HEK293 (cell line): ENCODE measurements at regions not wholly inside any gene's neighbourhood (a gene's known extent, or its start where the extent isn't known, plus 50 kb on each side); places are given as distances from the start of the nearest gene placed in this dataset.

Experiments
- CTCF ChIA-PET: fragments of 350-600 bp; formaldehyde crosslinking; extraction: SDS; loops from one replicate; lab custom pipeline; 2021; ENCODE audit warnings: antibody characterized with exemption; lab: Yijun Ruan, JAX
- POLR2A ChIA-PET: fragments of 300-600 bp; formaldehyde crosslinking; extraction: SDS; loops from one replicate; lab custom pipeline; 2020; ENCODE audit warnings: antibody characterized with exemption, inconsistent platforms; lab: Yijun Ruan, JAX
- H3K27ac ChIP-seq: fragments of 200-500 bp; sonication (Bioruptor generic); 2 replicates; pipeline ENCODE4 v1.5.1; 2014; ENCODE audit warnings: low read depth, low read length, control low read depth, inconsistent platforms; ENCODE audit errors: extremely low read depth
- H3K36me3 ChIP-seq, 2 experiments: fragments of 200-500 bp in 1 of 2; sonication (Bioruptor generic) in 1 of 2; 1 replicate in 1 of 2; 2 replicates in 1 of 2; pipeline ENCODE4 v1.5.1; 2014 to 2017; ENCODE audit warnings: inconsistent platforms in 2 of 2, low read length in 2 of 2; ENCODE audit not compliant: control insufficient read depth in 2 of 2, insufficient read depth in 1 of 2
- H3K4me1 ChIP-seq: fragments of 200-500 bp; sonication (Bioruptor generic); 2 replicates; pipeline ENCODE4 v1.5.1; 2014; ENCODE audit warnings: mild to moderate bottlenecking, low read length, inconsistent platforms; ENCODE audit not compliant: control insufficient read depth, insufficient read depth
- H3K4me3 ChIP-seq: 2 replicates; pipeline ENCODE4 v1.5.1; 2011; ENCODE audit warnings: low read depth, mild to moderate bottlenecking, control low read depth, low read length, moderate library complexity
- H3K9me3 ChIP-seq: fragments of 200-500 bp; sonication (Bioruptor generic); 2 replicates; pipeline ENCODE4 v1.5.1; 2014; ENCODE audit warnings: low read depth, low read length, inconsistent platforms; ENCODE audit not compliant: control insufficient read depth, insufficient read depth
- GLI2 ChIP-seq: fragments of 450-650 bp; formaldehyde crosslinking; IDR thresholded peaks from 2 replicates; pipeline ENCODE4; 2017; ENCODE audit warnings: missing biosample characterization, missing genetic modification characterization, low read depth, borderline replicate concordance
- GLIS2 ChIP-seq: fragments of 450-650 bp; formaldehyde crosslinking; IDR thresholded peaks from 2 replicates; pipeline ENCODE4 v1.5.1; 2016; ENCODE audit warnings: missing biosample characterization, missing genetic modification characterization
- ZFP41 ChIP-seq: fragments of 450-650 bp; formaldehyde crosslinking; IDR thresholded peaks from 2 replicates; pipeline ENCODE4 v1.5.1; 2016; ENCODE audit warnings: missing biosample characterization, missing genetic modification characterization, borderline replicate concordance
- ZNF10 ChIP-seq: fragments of 450-650 bp; formaldehyde crosslinking; IDR thresholded peaks from 2 replicates; pipeline ENCODE4 v1.5.1; 2017; ENCODE audit warnings: missing biosample characterization, missing genetic modification characterization
- ZNF121 ChIP-seq: fragments of 450-650 bp; formaldehyde crosslinking; IDR thresholded peaks from 2 replicates; pipeline ENCODE4 v1.5.1; 2016; ENCODE audit warnings: missing biosample characterization, missing genetic modification characterization
- ZNF146 ChIP-seq: fragments of 450-650 bp; formaldehyde crosslinking; IDR thresholded peaks from 2 replicates; pipeline ENCODE4 v1.5.1; 2016; ENCODE audit warnings: missing biosample characterization, missing genetic modification characterization
- ZNF202 ChIP-seq: fragments of 450-650 bp; formaldehyde crosslinking; IDR thresholded peaks from 2 replicates; pipeline ENCODE4 v1.5.1; 2016; ENCODE audit warnings: missing biosample characterization, missing genetic modification characterization, borderline replicate concordance
- ZNF394 ChIP-seq: fragments of 450-650 bp; formaldehyde crosslinking; IDR thresholded peaks from 2 replicates; pipeline ENCODE4 v1.5.1; 2016; ENCODE audit warnings: missing biosample characterization, missing genetic modification characterization, mild to moderate bottlenecking, moderate library complexity, borderline replicate concordance
- ZNF501 ChIP-seq: fragments of 450-650 bp; formaldehyde crosslinking; IDR thresholded peaks from 2 replicates; pipeline ENCODE4 v1.5.1; 2016; ENCODE audit warnings: missing biosample characterization, missing genetic modification characterization
- ZNF629 ChIP-seq: fragments of 450-650 bp; formaldehyde crosslinking; IDR thresholded peaks from 2 replicates; pipeline ENCODE4 v1.5.1; 2017; ENCODE audit warnings: missing biosample characterization, missing genetic modification characterization
- ZNF830 ChIP-seq: fragments of 450-650 bp; IDR thresholded peaks from 2 replicates; pipeline ENCODE4 v1.5.0; 2018; ENCODE audit warnings: missing biosample characterization, missing genetic modification characterization, low read depth, mild to moderate bottlenecking, moderate library complexity
- ZSCAN23 ChIP-seq: fragments of 450-650 bp; formaldehyde crosslinking; IDR thresholded peaks from 2 replicates; pipeline ENCODE4 v1.5.1; 2016; ENCODE audit warnings: missing biosample characterization, missing genetic modification characterization
- TF ChIP-seq, protein P1 (sequence below): fragments of 450-650 bp; formaldehyde crosslinking; conservative IDR thresholded peaks from 2 replicates; pipeline ENCODE4 v1.5.1; 2016; ENCODE audit warnings: low read depth, missing biosample characterization, missing genetic modification characterization
- TF ChIP-seq, protein P2 (sequence below): fragments of 450-650 bp; formaldehyde crosslinking; IDR thresholded peaks from 2 replicates; pipeline ENCODE4 v1.5.1; 2016; ENCODE audit warnings: missing biosample characterization, missing genetic modification characterization
- TF ChIP-seq, protein P3 (sequence below): fragments of 450-650 bp; formaldehyde crosslinking; IDR thresholded peaks from 2 replicates; pipeline ENCODE4 v1.5.1; 2016; ENCODE audit warnings: missing biosample characterization, missing genetic modification characterization
- TF ChIP-seq, protein P4 (sequence below): sonication (generic); formaldehyde crosslinking; IDR thresholded peaks from 2 replicates; pipeline ENCODE4 v1.8.1; 2022; ENCODE audit warnings: mild to moderate bottlenecking, moderate library complexity, missing genetic modification reagents
- TF ChIP-seq, protein P5 (sequence below): fragments of 450-650 bp; formaldehyde crosslinking; IDR thresholded peaks from 2 replicates; pipeline ENCODE4 v1.5.1; 2017; ENCODE audit warnings: missing biosample characterization, mild to moderate bottlenecking, missing genetic modification characterization, moderate library complexity

DNA sequence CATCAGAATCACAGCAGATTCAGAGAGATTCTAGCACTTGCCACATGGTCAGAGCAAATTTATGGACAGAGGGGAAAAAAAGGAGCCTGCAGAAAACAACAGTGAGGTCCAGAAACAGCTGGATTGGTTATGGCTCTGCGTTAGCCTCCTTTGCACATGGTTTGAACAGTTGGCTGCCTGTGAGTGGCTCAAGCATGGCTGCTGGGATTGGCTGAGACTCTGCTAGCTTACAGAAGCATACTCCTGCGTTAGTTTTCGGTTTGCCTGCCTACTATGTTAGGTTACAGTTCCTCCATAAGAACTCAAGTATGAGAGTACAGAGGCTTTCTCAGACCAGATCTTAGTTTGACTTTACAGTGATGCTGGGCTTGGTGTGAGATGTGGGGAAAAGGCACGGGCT, 80.7 kb upstream of the WDR11 start (continued):
- TF ChIP-seq, protein P1, sequence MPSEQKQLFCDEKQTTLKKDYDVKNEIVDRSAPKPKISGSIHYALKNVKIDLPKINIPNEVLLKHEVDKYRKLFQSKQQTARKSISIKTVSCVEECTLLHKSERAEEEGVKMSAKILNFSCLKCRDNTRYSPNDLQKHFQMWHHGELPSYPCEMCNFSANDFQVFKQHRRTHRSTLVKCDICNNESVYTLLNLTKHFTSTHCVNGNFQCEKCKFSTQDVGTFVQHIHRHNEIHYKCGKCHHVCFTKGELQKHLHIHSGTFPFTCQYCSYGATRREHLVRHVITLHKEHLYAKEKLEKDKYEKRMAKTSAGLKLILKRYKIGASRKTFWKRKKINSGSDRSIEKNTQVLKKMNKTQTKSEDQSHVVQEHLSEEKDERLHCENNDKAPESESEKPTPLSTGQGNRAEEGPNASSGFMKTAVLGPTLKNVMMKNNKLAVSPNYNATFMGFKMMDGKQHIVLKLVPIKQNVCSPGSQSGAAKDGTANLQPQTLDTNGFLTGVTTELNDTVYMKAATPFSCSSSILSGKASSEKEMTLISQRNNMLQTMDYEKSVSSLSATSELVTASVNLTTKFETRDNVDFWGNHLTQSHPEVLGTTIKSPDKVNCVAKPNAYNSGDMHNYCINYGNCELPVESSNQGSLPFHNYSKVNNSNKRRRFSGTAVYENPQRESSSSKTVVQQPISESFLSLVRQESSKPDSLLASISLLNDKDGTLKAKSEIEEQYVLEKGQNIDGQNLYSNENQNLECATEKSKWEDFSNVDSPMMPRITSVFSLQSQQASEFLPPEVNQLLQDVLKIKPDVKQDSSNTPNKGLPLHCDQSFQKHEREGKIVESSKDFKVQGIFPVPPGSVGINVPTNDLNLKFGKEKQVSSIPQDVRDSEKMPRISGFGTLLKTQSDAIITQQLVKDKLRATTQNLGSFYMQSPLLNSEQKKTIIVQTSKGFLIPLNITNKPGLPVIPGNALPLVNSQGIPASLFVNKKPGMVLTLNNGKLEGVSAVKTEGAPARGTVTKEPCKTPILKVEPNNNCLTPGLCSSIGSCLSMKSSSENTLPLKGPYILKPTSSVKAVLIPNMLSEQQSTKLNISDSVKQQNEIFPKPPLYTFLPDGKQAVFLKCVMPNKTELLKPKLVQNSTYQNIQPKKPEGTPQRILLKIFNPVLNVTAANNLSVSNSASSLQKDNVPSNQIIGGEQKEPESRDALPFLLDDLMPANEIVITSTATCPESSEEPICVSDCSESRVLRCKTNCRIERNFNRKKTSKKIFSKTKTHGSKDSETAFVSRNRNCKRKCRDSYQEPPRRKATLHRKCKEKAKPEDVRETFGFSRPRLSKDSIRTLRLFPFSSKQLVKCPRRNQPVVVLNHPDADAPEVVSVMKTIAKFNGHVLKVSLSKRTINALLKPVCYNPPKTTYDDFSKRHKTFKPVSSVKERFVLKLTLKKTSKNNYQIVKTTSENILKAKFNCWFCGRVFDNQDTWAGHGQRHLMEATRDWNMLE = no peak

DNA sequence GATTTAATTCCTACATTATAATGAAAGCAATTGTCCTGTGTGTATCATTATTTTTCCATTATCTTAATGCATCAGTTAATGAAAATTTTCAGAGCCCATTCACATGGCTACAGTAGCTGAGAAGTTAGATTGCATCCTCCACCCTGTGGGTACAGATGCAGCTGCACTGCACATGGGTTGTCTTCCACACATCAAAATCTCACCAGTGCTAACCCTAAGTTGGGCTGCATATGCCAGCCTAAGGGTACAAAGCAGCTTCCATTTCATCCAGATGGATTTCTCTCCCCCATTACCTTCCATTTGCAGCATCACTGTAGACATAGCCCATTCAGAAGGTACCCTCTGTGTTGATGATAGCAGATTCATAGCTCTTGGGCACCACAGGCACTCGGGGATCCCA, 74.7 kb upstream of the WDR11 start:
- no peak for TF ChIP-seq ZNF501 (tag by site-specific recombination)
- TF ChIP-seq ZNF830 (tag by site-specific recombination) = no peak
- no peak for TF ChIP-seq ZNF202 (tag by site-specific recombination)
- TF ChIP-seq ZSCAN23 (tag by site-specific recombination) = no peak
- no peak for TF ChIP-seq ZNF10
- TF ChIP-seq, protein P2, sequence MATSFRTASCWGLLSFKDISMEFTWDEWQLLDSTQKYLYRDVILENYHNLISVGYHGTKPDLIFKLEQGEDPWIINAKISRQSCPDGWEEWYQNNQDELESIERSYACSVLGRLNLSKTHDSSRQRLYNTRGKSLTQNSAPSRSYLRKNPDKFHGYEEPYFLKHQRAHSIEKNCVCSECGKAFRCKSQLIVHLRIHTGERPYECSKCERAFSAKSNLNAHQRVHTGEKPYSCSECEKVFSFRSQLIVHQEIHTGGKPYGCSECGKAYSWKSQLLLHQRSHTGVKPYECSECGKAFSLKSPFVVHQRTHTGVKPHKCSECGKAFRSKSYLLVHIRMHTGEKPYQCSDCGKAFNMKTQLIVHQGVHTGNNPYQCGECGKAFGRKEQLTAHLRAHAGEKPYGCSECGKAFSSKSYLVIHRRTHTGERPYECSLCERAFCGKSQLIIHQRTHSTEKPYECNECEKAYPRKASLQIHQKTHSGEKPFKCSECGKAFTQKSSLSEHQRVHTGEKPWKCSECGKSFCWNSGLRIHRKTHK = no peak
- TF ChIP-seq GLI2 (tag by site-specific recombination) = no peak
- no peak for TF ChIP-seq ZNF121 (tag by site-specific recombination)
- no peak for TF ChIP-seq ZNF394
- TF ChIP-seq, protein P3, sequence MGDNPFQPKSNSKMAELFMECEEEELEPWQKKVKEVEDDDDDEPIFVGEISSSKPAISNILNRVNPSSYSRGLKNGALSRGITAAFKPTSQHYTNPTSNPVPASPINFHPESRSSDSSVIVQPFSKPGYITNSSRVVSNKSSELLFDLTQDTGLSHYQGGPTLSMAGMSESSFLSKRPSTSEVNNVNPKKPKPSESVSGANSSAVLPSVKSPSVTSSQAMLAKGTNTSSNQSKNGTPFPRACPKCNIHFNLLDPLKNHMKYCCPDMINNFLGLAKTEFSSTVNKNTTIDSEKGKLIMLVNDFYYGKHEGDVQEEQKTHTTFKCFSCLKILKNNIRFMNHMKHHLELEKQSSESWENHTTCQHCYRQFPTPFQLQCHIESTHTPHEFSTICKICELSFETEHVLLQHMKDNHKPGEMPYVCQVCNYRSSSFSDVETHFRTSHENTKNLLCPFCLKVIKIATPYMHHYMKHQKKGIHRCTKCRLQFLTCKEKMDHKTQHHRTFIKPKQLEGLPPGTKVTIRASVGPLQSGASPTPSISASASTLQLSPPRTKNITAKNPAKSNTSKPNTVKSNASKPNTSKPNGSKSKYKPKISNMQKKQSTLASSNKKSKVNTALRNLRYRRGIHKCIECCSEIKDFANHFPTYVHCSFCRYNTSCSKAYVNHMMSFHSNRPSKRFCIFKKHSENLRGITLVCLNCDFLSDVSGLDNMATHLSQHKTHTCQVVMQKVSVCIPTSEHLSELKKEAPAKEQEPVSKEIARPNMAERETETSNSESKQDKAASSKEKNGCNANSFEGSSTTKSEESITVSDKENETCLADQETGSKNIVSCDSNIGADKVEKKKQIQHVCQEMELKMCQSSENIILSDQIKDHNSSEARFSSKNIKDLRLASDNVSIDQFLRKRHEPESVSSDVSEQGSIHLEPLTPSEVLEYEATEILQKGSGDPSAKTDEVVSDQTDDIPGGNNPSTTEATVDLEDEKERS = no peak
- TF ChIP-seq, protein P4, sequence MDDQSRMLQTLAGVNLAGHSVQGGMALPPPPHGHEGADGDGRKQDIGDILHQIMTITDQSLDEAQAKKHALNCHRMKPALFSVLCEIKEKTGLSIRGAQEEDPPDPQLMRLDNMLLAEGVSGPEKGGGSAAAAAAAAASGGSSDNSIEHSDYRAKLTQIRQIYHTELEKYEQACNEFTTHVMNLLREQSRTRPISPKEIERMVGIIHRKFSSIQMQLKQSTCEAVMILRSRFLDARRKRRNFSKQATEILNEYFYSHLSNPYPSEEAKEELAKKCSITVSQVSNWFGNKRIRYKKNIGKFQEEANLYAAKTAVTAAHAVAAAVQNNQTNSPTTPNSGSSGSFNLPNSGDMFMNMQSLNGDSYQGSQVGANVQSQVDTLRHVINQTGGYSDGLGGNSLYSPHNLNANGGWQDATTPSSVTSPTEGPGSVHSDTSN (CRISPR knock-in tag) = no peak
- TF ChIP-seq, protein P5, sequence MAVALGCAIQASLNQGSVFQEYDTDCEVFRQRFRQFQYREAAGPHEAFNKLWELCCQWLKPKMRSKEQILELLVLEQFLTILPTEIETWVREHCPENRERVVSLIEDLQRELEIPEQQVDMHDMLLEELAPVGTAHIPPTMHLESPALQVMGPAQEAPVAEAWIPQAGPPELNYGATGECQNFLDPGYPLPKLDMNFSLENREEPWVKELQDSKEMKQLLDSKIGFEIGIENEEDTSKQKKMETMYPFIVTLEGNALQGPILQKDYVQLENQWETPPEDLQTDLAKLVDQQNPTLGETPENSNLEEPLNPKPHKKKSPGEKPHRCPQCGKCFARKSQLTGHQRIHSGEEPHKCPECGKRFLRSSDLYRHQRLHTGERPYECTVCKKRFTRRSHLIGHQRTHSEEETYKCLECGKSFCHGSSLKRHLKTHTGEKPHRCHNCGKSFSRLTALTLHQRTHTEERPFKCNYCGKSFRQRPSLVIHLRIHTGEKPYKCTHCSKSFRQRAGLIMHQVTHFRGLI (tag by site-specific recombination) = no peak
- no peak for TF ChIP-seq ZNF146
- no peak for TF ChIP-seq GLIS2 (tag by site-specific recombination)
- no peak for TF ChIP-seq ZNF629
- TF ChIP-seq ZFP41 = no peak
- no peaks in the 10 kb centered on the region for H3K36me3 ChIP-seq
- CTCF ChIA-PET = interaction anchor here (0.6 to 1.1 kb wide), 2 partner anchors 48 to 133 kb away, joined by 3 read pairs; no protein-coding TSS in a partner anchor

More for the DNA sequence above, 74.7 kb upstream of the WDR11 start:
- no peak overlapping the region for H3K4me3 ChIP-seq
- H3K27ac ChIP-seq = no peak overlapping the region
- POLR2A ChIA-PET = no interaction called here
- no peaks in the 10 kb centered on the region for H3K4me1 ChIP-seq
- no peaks in the 10 kb centered on the region for H3K9me3 ChIP-seq
